HTR-8/SVneo (cell line): ENCODE measurements at regions not wholly inside any gene's neighbourhood (a gene's known extent, or its start where the extent isn't known, plus 50 kb on each side); places are given as distances from the start of the nearest gene placed in this dataset.

Experiments used
- DNase-seq: peaks from one replicate; pipeline ENCODE4 v3.0.0; 2011; ENCODE audit warnings: low spot score, mixed read lengths; ENCODE audit not compliant: insufficient read length
- FAIRE-seq: peaks from 2 replicates; lab custom pipeline; 2011; peaks lifted over from hg19 to GRCh38; lab: Jason Lieb, UNC

DNA sequence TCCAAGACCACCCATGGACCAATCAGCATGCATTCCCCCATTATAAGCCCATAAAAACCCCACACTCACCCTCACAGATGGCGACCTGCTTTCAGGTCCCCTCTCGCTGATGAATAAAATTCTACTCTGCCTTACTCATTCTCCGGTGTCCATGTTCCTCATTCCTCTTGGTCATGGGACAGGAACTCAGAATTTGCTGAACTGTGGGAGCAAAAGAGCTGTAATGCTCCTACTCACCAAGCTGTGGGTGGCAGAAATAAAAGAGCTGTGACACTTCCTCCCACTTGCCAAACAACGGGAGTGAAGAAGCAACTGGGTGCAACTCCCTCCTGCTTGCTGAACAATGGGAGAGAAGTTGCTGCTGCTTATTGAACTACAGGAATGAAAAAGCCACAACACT, 168.5 kb upstream of the PCDH18 start:
- DNase-seq (no peak), FAIRE-seq (no peak)

- DNase-seq (no peak), FAIRE-seq (no peak)
Observed at GRCh38 chr4:137700072-137700471, 167.8 kb upstream of the PCDH18 start.

GRCh38 chr4:137694138-137694537, 161.8 kb upstream of the PCDH18 start:
- no peak for FAIRE-seq
- no peak for DNase-seq

- no peak for FAIRE-seq
- no peak for DNase-seq
Observed at GRCh38 chr4:137693641-137694040, 161.3 kb upstream of the PCDH18 start.

DNA sequence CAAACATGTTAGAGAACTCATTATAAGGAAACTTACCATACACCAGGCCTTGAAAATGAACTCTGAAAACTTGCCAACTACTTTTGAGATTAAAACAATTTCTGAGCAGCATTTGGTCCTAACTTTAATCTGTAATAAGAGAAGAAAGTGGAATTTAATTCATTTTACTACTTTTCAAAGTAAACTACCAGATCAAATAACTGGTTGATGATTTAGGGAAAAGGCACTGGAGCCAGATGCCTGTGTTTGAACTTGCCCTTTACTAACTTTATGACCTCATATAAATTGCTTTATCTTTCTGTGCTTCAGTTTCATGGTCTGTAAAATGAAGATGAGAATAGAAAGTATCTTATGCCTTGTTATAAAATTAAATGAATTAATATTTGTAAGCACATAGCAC, 159.9 kb upstream of the PCDH18 start:
- FAIRE-seq, result no peak
- DNase-seq, result no peak

GRCh38 chr4:137688651-137689050, 156.4 kb upstream of the PCDH18 start:
- FAIRE-seq (no peak), DNase-seq (no peak)

DNA sequence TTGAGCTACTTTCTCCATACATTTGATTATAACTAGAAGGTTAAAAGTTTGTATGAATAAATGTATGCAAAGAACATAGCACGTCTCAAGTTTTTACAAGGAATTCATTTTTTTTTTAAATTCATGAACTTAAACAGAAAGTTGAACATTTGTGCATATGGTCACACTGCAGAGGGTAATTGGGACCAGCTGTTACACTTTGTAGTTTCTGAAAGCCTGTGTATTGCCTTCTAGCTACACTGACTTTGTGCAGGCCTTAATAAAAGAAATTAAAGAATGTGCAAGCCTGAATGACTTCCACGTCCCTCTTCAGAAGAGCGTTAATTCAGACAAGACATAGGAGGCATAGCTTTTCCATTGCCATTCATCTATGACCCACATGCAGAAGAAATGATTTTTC, 153.1 kb upstream of the PCDH18 start:
- FAIRE-seq (no peak), DNase-seq (no peak)

- FAIRE-seq (no peak), DNase-seq (no peak)
Observed at GRCh38 chr4:137681081-137681480, 148.8 kb upstream of the PCDH18 start.

GRCh38 chr4:137678796-137679195, 146.5 kb upstream of the PCDH18 start:
- FAIRE-seq (no peak), DNase-seq (no peak)

GRCh38 chr4:137677863-137678262, 145.6 kb upstream of the PCDH18 start:
- no peak for FAIRE-seq
- no peak for DNase-seq

DNA sequence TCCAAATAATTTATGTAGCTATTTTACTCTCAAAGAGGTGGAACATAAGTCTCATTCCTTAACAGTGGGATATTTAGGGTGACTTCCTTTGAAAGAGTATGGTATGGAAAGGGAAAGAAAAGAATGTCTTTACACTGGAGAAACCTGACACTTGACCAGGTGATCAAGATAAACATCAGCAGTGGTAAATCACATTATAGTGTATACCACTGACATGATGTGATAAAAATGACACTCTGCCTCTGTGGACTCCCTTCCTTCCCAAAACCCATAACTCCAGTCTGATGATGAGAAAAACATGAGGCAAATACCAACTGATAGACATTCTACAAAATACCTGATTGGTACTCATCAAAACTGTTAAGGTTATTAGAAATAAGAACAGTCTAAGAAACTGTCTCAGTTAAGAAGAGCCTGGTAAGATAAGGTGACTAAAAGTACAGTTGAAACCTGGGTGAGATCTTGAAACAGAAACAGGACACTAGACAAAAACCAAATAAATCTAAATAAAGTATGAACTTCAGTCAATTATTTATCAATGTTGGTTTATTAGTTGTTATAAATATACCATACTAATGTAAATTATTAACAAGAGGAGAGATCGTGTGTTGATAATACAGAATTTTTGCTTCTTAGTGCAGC, 144.2 kb upstream of the PCDH18 start:
- DNase-seq (no peak), FAIRE-seq (no peak)

DNA sequence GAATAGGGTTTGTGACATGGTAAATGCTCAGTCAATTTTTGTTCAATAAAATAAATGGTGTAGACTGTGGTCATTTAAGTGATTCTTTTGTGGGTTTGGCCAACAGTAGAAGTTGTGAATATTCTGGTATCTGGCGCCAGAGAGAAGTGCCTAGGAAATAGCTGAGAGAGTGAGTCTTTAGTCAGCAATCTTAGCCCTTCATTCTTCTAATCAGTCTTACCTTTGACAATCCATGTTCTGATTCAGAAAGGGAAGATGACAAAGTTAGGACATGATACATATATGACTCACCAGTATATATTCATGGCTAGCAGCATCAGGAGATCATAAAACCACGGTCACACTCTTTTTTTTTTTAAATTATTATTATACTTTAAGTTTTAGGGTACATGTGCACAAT, 141.8 kb upstream of the PCDH18 start:
- DNase-seq, result no peak
- FAIRE-seq, result no peak

DNA sequence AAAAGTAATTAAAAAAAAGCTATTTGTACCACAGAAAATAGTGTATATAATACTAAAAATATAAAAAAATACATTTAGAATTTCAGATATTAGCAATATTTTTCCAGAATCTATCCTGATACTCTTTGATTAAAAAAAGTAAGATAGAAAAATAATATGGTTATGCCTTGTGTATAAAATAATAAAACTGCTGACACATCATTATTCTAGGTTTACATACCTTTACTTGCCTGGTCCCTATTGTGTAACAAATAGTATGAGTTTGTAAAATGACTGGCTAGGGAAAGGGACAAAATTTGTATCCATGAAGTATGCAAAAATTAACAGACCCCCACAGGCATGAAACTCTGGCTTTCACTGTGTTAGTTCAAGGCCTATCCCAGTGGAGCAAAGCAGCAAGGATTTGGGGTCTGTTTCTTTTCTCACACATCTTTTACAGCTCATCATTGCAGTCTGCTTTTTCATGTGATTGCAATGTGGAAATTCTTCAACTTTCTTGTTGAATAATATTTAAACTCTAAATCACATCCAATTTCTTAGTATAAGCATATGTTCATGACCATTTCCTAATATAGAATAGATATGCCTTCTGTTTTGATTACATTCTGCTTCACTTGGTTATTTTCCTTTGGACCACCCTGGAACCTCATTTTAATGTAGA, 136.7 kb upstream of the PCDH18 start:
- DNase-seq (no peak), FAIRE-seq (no peak)

DNA sequence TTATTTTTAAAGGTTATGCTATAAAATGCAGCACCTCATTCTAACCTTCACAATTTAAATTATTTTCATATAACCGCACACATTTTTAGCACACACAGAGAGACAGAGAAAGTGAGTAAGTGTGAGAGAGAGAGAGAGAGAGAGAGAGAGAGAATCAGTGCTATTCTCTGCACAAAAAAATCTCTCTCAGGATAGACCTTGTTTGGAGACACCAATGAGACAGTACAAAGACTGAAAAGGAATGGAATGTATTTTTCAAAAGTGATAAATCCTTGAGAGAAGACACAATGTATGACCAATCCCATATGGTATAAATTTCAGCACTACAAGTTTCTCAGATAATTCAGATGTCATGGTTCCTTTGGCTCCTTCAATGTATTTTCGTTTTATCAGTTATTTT, 132.1 kb upstream of the PCDH18 start:
- DNase-seq (no peak), FAIRE-seq (no peak)

DNA sequence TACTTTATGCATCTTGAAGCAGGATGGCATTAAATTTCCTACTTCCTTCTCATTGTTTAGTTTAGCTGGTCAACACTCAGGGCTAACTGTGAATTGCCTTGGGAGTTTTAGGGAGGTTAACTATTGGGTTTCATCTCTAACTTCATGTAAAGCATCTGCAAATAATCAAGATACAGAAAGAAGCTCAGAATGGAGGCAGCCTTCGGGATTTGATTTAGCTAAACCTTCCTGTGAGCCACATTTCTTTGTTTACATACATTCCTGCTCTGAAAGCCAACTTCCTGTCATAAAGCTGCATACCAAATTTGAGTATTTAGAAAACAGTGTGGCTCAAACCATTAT, 131.7 kb upstream of the PCDH18 start:
- FAIRE-seq (no peak), DNase-seq (peak; percentile 24)

DNA sequence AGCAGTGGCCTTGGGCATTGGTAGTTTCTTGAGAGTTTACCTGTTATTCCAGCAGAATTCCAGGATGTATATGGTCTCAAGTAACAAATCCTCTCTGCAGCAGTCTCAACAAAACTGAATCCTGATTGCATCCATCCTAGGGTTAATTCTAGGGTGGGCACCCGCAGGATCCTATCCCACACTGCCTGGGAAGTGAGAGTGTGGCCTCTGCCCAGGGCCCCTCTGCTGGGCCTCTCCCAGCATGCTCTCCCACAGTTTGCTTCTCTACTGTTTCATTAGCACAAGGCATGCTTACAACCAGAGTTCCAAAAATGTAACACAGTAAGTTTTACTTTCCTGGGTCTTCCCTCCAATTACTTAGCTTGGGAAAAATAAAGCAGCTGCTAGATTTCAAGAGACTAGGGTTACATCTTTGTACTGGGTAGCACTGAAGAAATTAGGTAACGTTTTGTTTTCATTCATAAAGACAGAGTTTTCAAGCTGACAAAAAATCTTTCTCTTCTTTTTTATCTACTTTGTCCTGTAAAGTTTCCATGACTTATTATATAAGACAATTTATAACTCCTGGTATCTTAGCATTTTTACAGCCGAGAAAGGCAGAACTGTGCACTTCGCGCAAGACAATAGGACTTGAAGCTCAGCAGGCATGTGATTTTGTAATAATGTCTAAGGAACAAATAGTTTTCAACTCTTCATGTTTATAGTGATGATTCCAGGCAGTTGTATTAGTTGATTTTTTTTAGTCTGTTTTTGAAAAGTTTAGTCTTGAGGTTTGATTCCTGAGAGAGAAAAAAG, 131.2 kb upstream of the PCDH18 start:
- FAIRE-seq, result no peak

GRCh38 chr4:137661693-137662092, 129.4 kb upstream of the PCDH18 start:
- DNase-seq (no peak), FAIRE-seq (no peak)

More for the DNA sequence above, 131.2 kb upstream of the PCDH18 start:
- DNase-seq, result no peak

DNA sequence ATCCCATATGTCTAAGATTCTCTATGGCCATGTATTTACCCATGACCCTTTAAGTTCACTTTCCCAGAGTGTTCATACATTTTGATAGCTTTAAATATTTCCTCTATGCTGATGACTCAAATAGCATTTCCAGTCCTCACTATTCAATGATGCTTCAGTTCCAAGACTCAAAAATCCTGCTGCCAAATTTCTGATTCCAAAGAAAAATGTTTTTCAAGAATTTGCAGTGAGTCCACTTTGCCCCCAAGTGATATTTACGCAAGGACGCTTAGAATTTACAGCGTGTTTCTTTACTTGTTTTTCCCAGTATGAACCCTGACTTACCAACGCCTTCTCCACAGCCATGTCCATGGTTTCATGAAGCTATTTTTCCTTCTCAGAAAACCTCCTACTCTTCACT, 127.9 kb upstream of the PCDH18 start:
- DNase-seq, result no peak
- FAIRE-seq, result no peak

DNA sequence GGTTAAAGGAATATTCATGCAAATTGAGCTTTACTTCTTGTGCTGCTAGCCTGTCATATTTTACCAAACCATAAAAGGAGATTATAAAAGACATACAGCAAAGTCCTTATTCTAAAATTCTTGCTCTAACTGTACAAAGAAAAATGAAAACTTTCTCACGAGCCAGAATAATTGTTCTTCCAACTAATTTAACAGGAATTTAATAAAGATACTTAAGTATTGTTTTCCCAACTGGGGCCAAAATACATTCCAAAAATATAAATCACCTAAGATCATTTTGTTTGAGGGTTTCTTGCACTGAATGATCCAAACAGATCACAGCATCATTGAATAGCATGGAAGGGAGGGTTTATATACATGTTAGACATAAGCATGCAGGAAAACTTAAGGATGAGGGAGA, 127.1 kb upstream of the PCDH18 start:
- FAIRE-seq, result no peak
- DNase-seq, result no peak

DNA sequence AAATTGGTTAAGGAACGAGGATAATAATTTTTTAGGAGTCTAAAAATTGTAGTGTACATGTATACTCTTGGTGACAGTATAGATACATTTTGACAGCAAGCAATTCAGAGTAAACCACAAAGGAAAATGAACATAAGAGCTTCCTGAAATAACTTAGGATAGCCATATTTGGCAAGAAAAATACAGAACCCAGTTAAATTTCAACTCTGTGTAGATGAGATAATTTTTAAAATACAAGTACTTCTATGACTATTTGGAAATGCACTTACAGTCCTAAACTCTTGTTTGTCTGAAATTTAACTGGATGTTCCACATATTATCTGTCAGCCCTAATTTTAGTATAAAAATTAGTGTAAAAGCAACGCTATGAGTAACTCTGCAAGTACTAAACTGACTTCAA, 124.4 kb upstream of the PCDH18 start:
- no peak for FAIRE-seq
- DNase-seq, result no peak

DNA sequence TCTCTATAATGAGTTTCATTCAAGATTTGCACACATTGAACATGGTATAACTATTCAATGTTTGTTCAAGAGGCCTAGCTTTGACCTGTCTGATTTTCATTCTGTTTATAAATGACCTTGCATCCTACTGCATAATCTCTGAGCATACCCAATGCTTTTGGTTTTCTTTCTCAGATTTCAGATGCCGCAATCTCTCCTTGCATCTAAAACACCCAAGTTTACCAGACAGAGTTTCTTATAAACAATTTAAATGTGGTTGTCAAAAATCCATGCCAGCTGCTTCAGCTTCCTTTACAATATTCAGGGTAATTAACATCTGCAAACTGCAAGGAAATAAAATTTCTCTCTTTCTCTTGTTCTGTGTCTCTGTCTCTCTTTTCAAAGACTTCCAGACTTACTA, 123.0 kb upstream of the PCDH18 start:
- DNase-seq, result no peak
- FAIRE-seq, result no peak

GRCh38 chr4:137651128-137651527, 118.8 kb upstream of the PCDH18 start:
- no peak for FAIRE-seq
- no peak for DNase-seq
